HG02759 (cell line): ENCODE measurements at regions not wholly inside any gene's neighbourhood (a gene's known extent, or its start where the extent isn't known, plus 50 kb on each side); places are given as distances from the start of the nearest gene placed in this dataset.
"Not testable (repeated sequence)": the region's sequence is repeated elsewhere in the genome, so short reads cannot be mapped to it uniquely, and the experiment has no call there.

ENCODE experiments used
- ATAC-seq: cut with Tn5 transposase; IDR thresholded peaks from one replicate; pipeline ENCODE4 v1.9.1; 2021; ENCODE audit warnings: mild to moderate bottlenecking, moderate library complexity; ENCODE audit not compliant: unreplicated experiment

DNA sequence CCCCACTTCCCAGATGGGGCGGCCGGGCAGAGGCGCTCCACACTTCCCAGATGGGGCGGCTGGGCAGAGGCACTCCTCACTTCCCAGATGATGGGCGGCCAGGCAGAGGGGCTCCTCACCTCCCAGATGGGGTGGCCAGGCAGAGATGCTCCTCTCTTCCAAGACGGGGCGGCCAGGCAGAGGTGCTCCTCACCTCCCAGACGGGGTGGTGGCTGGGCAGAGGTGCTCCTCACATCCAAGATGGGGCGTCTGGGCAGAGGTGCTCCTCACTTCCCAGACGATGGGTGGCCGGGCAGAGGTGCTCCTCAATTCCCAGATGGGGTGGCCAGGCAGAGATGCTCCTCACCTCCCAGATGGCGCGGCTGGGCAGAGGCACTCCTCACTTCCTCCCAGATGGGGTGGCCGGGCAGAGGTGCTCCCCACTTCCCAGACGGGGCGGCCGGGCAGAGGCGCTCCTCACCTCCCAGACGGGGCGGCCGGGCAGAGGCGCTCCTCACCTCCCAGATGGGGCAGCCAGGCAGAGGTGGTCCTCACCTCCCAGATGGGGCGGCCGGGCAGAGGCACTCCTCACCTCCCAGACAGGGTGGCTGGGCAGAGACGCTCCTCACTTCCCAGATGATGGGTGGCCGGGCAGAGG is 275.2 kb downstream of the LIPI start:
- ATAC-seq, result not testable (repeated sequence)

- not testable (repeated sequence) for ATAC-seq
These were observed 275.8 kb downstream of the LIPI start for GRCh38 chr21:13934887-13935342.

DNA sequence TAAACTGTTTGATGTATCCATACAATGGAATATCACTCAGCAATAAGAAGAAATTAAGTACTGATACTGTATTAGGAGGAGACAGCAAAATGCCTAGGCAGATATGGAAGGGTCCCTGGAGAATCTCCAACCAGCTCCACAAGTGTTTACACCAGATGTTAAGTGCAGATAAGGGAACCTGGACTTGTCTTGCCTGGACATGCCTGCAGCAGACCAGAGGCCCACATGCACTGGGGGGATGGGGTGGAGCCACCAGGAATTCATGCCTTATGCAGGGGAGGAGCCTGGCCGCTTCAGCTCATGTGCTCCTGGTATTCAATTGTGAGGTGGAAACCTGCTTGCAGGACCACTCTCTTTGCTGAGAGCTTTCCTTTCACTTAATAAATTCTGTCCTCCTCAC is 287.6 kb downstream of the LIPI start:
- ATAC-seq, result not testable (repeated sequence)

DNA sequence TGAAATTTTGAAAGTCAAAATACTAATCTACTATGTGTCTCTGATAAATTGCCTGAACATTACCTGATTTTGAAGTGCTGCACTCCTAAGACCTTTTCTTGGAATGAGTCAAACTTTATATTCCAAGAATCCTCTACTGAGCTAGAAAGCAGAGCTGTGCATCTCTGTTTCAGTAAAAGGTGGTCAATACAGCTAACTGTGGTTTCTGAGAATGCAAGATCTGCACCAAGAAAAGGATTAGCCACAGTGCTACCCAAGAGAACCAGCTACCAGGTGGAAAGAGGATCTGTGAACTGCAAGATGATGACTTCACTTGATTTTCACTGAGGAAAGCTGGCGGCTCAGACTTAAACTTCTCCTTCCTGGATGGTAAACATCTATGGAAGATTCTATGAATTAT is 289.3 kb downstream of the LIPI start:
- not testable (repeated sequence) for ATAC-seq

GRCh38 chr21:13907385-13907784 is 297.8 kb downstream of the POTED start:
- ATAC-seq, result not testable (repeated sequence)

- not testable (repeated sequence) for ATAC-seq
These were observed 287.1 kb downstream of the POTED start for GRCh38 chr21:13896596-13897247.

DNA sequence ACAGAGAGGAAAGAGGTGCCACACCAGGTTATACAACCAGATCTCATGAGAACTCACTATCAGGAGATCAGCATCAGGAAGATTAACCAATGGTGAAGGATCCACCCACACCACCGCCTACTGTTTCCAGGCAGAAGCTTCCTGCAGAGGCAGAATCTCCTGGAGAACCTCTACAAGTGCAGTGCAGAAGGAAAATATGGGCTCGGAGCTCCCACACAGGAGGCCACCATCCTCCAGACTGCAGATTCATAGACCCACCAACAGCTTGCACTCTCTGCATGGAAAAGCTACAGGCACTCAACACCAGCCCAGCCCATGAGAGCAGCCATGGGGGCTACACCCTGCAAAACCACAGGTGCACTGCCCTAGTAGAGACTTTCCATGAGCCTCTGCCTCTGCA is 284.0 kb downstream of the POTED start:
- not testable (repeated sequence) for ATAC-seq

DNA sequence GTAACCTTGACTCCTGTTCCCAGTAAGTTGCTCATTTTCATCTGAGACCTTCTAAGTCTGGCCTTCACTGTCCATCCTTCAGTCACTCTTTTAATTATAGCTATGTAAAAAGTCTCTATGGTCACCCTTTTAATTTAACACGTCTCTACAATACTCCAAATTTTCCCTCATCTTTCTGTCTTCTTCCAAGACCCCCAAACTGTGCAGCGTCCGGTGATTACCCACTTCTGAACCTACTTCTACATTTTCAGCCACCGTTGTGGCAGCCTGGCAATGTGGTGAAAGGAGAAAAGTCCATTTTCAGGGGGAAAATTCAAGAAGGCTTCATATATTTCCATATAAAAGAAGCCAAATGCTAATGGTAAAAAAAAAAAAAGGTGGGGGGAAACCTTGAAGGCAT is 283.4 kb downstream of the POTED start:
- not testable (repeated sequence) for ATAC-seq

DNA sequence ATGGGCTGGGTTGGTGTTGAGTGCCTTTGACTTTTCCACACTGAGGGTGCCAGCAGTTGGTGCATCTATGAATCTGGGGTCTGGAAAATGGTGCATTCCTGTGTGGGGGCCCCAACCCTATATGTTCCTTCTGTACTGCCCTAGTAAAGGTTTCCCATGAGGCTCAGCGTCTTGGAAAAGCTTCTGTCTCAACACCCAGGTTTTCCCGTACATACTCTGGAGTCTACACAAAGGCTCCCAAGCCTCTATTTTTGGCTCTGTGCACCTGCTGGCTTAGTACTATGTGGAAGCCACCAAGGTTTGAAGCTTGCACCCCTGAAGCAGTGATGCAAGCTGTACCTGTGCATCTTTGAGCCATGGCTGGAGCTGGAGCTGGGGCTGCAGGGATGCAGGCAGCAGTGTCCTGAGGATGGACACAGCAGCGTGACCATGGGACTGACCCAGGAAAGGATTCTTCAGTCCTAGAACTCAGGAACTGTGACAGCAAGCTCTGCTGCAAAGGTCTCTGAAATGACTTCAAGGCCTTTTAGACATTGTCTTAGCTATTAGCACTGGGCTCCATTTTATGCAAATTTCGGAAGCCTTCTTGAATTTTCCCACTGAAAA is 282.7 kb downstream of the POTED start:
- not testable (repeated sequence) for ATAC-seq

DNA sequence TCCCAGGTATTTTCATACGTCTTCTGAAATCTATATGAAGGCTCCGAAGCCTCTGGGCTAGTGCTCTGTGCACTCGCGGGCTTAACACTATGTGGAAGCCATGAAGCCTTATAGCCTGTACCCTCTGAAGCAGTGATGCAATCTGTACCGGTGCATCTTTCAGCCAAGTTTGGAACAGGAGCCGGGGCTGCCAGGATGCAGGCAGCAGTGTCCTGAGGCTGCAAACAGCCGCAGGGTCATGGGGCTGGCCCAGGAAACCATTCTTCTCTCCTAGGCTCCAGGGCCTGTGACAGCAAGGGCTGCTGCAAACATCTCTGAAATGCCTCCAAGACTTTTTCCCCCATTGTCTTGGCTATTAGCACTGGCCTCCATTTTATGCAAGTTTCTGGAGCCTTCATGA is 279.6 kb downstream of the POTED start:
- ATAC-seq, result not testable (repeated sequence)

DNA sequence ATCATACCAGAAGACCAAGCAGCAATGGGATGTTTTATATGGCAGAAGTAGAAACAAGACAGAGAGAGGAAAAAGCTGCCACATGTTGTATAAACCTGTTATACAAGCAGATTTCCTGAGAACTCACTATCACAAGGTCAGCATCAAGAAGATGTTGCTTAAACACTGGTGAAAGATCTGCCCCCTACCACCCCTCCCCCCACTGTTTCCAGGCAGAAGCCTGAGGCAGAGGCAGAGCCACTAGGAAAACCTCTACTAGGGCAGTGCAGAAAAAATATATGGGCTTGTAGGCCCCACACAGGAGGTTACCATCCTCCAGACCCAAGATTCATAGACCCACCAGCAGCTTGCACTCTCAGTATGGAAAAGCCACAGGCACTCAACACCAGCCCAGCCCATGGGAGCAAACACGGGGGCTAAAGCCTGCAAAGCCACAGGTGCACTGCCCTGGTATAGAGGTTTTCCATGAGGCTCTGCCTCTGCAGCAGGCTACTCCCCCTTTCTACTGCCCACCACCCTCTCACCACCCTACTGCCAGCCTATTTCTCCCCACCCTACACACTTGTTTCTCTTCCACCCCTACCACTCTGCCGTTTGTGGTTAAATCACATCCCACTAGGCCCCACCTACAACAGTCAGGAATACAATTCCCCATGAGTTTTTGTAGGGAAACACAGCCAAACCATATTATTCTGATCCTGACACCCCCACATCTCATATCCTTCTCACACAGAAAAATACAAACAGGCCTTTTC is 274.2 kb downstream of the POTED start:
- not testable (repeated sequence) for ATAC-seq

DNA sequence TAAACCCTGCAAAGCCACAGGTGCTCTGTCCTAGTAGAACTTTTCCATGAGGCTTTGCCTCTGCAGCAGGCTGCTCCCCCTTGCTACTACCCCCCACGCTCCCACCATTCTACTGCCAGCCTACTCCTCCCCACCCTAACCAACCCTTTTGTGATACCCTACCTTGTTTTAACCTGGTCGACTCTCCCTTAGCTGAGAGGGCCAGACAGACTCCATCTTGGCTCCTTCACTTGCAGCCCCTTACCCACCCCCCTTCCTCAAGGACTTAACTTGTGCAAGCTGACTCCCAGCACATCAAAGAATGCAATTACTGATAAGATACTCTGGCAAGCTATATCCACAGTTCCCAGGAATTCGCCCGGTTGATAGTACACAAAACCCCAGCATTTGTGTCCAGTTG is 267.9 kb downstream of the POTED start:
- not testable (repeated sequence) for ATAC-seq

DNA sequence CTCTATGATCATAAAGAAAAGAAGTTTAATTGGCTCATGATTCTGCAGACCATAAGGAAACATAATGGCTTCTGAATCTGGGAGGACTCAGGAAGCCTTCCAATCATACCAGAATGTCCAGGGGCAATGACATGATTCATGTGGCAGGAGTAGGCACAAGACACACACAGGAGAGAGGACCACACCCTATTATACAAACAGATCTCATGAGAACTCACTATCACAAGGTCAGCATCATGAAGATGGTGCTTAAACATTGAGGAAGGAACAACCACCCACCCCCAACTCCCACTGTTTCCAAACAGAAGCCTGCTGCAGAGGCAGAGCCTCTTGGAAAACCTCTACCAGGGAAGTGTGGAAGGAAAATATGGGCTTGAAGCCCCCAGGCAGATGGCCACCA is 267.4 kb downstream of the POTED start:
- not testable (repeated sequence) for ATAC-seq

GRCh38 chr21:13874001-13874400 is 264.4 kb downstream of the POTED start:
- ATAC-seq, result not testable (repeated sequence)

DNA sequence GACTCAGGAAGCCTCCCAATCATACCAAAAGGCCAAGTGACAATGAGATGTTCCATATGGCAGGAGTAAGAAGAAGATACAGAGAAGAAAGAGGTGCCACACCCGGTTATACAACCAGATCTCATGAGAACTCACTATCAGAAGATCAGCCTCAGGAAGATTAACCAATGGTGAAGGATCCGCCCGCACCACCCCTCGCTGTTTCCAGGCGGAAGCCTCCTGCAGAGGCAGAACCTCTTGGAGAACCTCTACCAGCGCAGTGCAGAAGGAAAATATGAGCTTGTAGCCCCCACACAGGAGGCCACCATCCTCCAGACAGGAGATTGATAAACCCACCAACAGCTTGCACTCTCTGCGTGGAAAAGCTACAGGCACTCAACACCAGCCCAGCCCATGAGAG is 245.1 kb downstream of the POTED start:
- ATAC-seq, result no peak

DNA sequence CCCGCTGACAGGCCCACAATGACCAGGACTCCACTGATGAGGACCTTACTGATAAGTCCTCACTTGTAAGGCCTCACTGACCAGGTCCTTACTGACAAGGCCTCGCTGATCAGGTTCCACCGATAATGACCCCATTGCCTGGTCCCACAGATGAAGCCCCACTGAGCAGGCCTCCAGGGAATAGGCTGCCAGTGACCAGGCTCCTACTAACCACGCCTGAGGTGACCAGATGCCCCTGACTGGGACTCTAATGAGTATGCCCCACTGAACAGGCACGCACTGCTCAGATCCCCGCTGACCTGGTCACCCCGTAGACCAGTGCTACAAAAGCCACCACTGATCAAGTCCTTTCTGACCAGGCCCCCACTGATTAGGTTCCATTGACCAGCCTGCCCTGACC is 241.2 kb downstream of the POTED start:
- not testable (repeated sequence) for ATAC-seq

GRCh38 chr21:13849489-13849888 is 239.9 kb downstream of the POTED start:
- ATAC-seq, result not testable (repeated sequence)

GRCh38 chr21:13846718-13847117 is 237.1 kb downstream of the POTED start:
- ATAC-seq, result not testable (repeated sequence)

- not testable (repeated sequence) for ATAC-seq
These were observed 235.0 kb downstream of the POTED start for GRCh38 chr21:13844574-13844973.

DNA sequence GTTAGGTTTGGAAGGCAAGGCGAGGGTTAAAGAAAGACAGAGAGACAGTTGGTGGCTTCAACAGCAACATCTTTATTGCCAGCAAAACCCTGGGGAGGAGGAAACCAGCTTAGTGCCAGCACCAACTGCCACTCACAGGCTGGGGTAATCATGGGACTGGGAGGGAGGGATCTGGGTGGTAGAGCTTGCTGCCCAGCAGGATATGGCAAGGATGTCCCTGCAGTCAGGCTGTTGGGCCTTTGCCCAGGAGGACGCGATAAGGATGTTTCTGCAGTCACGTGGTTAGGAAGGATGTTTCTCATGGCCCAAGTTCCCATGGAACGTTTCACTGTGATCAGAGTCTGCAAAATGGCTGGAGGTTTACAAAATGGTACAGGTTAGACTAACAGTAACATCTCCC is 233.5 kb downstream of the POTED start:
- ATAC-seq, result not testable (repeated sequence)

DNA sequence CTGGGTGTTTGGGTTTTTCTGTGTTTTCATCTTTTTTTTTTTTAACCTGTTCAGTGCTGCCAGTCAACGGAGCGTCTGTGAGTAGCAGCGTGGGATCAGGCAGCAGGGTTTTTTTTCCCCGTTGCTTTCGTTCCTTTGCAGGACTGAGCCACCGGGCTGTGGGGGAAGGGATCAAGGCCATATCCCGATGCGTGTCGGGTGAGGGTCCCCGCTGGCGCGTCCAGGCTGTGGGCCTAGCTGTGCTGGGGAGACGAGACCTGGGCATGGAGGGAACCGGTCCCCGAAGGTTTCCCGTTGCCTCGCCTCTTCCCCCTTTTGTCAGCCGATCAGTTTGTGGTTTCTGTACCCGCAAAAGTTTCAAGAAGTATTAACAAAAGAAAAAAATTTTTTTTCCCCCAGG is 218.1 kb downstream of the POTED start:
- not testable (repeated sequence) for ATAC-seq
